HG02884 (cell line): ENCODE measurements at regions not wholly inside any gene's neighbourhood (a gene's known extent, or its start where the extent isn't known, plus 50 kb on each side); places are given as distances from the start of the nearest gene placed in this dataset.
"Not testable (repeated sequence)": the region's sequence is repeated elsewhere in the genome, so short reads cannot be mapped to it uniquely, and the experiment has no call there.

ENCODE experiments used
- ATAC-seq: cut with Tn5 transposase; IDR thresholded peaks from one replicate; pipeline ENCODE4 v1.9.1; 2021; ENCODE audit warnings: mild to moderate bottlenecking, moderate library complexity; ENCODE audit not compliant: unreplicated experiment

- ATAC-seq = no peak
These were observed 147.2 kb upstream of the JUN start for GRCh38 chr1:58931024-58931423.

GRCh38 chr1:58931756-58932155 lies 147.9 kb upstream of the JUN start:
- ATAC-seq = no peak

DNA sequence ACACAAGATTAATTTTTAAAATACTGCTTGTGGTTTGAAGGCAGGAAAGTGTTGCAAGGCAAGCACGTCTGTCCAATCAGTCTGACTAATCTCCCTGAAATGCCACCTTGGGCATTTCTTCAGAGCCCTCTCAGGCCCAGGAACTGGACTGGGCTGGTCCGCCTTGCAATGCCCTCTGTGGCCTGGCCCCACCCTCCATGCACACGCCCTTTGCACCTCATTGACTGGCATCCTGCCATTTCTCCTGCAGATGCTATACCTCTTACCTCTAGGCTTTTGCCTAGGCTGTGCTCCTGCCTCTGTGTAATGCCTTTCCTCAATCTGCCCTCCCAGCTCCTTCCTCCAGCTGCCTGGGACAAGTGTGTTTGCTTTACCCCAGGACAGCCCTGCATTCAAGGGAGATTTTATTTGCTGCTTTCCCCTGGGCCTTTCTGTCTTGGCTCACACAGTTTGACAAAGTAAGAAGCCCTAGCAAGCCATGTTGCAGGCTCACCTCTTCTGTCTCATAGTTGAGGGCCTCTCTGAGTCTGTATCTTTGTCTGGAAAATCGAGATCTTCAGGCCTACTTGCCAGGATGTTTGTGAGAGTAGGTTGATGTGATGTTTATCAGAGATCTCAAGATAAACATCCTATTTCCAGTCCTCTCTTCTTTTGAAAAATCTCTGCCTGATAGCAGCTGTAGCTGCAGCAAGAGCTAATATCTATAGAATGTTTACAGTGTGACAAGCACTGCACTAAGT lies 149.2 kb upstream of the JUN start:
- no peak for ATAC-seq

- ATAC-seq = no peak
These were observed 149.7 kb upstream of the JUN start for GRCh38 chr1:58933599-58933926.

GRCh38 chr1:58934706-58935105 lies 150.9 kb upstream of the JUN start:
- no peak for ATAC-seq

- no peak for ATAC-seq
These were observed 153.1 kb upstream of the JUN start for GRCh38 chr1:58936973-58937372.

- no peak for ATAC-seq
These were observed 155.3 kb upstream of the JUN start for GRCh38 chr1:58939146-58939545.

DNA sequence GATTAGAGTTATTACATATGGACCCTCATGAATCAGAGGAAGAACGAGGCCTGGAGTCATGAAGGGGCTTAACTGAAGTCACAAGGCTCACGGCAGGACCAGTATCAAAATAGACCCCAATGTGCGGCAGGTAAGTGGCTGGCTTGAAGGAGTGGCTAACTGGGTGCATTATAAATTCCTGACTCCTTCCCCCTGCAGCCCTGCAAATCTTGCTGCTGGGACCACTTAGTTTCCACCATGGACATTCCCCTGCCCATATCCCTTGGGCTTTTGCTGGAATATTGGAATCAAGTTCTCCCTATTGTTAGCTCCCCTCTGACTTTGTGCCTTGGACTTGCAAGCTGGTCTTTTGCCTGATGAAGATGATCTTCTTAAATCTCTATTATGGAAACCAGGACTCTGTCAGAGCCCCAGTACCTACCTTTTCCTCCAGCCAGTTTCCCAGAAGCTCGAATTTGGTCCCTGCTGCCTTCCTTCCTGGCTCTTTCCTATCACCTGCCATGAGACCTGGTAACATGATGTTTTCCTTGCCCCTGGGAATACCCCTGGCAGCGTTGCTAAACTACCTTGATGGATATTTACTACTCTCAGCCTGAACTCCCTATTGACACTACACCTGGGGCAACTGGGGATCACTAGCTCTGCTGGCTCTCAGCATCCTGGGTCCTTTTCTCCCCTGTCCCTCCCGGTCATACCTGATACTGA lies 156.0 kb upstream of the JUN start:
- no peak for ATAC-seq

- ATAC-seq = no peak
These were observed 157.8 kb upstream of the JUN start for GRCh38 chr1:58941471-58942289.

DNA sequence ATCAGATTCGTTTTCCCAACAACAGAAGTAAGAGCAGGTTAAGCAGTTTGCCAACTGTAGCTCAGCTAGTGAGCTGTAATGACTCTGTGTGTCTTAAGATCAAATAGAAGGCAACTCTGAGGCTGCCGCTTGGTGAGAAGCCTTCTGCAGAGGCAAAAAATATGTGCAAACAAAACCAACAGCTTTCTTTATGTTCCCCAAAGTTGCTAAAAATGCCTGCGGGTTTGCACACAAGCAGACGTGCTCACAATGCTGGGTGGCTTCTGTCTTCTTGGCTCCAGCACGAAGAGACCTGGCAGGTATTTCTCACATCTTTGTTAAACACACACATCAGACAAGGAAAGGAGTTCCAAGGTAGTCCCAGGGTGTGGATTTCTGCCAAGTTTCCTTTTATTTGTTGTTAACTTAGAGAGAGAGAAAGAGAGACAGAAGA lies 158.9 kb upstream of the JUN start:
- no peak for ATAC-seq

DNA sequence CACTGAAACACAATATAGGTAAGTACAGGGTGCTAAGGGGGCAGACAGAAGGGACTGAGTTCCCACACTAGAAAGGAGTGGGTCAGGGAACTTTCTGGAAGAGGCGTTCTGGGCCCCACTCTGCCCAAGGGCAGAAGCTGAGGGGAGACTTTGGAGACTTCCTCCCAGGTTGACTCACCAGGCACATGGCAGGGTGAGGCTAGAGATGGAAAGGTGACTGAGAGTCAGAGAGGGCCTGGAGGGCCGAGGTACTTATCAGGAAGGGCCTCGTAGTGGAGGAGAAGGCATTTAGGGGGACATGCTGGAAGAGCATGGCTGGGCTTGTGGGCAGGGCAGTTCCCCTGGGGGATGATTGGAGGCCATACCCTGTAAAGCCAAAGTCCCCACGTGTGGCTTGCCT lies 159.9 kb upstream of the JUN start:
- no peak for ATAC-seq

GRCh38 chr1:58944439-58944838 lies 160.6 kb upstream of the JUN start:
- ATAC-seq = no peak

- no peak for ATAC-seq
These were observed 162.5 kb upstream of the JUN start for GRCh38 chr1:58946390-58946789.

GRCh38 chr1:58948671-58949070 lies 164.8 kb upstream of the JUN start:
- ATAC-seq = no peak

DNA sequence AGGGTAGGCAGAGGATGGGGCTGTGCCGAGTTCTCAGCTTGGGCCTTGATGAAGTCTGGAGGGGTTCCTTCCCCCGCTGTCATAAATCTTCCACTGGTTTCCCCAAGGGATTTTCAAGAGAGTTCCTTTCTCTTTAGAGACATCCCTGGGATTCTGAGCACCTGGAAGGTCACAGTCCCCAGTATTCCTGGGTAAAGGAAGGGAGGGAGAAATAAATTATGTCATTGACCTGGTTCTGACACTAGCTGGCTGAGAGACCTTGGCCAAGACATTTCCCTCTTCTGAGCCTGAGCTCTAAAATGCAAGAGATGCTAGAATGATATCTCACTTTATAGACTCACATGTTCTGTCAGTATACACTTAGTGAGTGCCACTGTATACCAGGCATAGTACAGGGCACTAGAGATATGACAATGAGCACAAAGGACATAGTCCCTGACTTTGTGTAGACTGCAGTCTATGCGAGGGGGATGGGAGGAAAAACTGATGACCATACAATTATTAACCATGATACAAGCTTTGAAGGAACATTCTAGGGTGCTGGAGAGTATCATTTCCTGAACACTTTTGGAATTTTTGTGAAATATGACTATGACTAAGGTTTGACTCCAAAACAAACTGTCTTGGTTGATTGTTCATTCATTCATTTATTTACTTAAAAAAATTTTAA lies 165.8 kb upstream of the JUN start:
- ATAC-seq = no peak

DNA sequence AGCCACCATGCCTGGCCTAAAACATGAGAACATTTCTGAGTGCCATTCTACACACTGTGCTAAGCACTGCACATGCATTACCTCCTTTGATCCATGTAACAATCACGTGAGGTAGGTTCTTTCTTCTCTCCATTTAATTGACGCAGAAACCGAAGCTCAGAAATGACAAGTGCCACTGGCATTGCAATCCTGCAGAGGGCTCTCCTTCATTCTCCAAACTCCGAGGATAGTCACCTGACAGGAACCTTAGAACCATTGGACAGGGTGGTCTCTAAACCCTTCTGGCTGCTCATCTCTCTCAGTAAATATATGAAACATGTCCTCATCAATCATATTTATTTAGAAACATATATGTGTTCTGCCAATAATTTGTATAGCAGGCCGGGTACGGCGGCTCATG lies 167.1 kb upstream of the JUN start:
- ATAC-seq = no peak

DNA sequence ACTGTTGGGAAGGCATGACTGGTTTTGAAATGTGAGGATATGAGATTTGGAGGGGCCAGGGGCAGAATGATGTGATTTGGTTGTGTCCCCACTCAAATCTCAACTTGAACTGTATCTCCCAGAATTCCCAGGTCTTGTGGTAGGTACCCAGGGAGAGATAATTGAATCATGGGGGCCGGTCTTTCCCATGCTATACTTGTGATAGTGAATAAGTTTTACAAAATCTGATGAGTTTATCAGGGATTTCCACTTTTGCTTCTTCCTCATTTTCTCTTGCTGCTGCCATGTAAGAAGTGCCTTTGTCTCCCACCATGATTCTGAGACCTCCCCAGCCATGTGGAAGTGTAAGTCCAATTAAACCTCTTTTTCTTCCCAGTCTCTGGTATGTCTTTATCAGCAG lies 170.1 kb upstream of the JUN start:
- ATAC-seq = not testable (repeated sequence)

- not testable (repeated sequence) for ATAC-seq
These were observed 179.4 kb upstream of the JUN start for GRCh38 chr1:58963287-58963686.

DNA sequence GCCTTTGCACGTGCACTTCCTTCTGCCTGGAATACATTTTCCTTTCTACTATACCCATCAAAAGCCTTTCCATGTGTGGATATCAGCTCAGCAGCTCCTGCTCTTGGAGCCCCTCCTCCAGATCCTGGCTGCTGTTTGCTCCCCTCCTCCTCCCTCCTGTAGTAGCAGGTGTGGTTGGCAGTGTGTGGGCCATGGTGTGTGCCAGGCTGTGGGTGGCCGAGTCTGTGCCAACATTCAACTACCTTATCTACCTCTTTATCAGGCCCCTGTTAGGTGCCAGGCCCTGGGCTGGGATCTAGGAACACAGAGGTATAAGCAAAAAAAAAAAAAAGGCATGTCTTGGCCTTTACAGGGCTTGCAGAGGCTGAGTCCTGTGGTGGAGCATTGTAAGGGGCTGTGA lies 180.6 kb upstream of the JUN start:
- no peak for ATAC-seq

GRCh38 chr1:58964880-58965279 lies 181.0 kb upstream of the JUN start:
- ATAC-seq = no peak
